ENCODE measurements at regions not wholly inside any gene's neighbourhood (a gene's known extent, or its start where the extent isn't known, plus 50 kb on each side); places are given as distances from the start of the nearest gene placed in this dataset.

GRCh38 chr17:65415991-65416390 is 145.5 kb downstream of the AXIN2 start:
- Histone ChIP-seq H3K9me2 (replicated peaks; ENCODE audit: insufficient read depth, low read length) (no peaks in the 10 kb centered on the region), H3K9ac (ENCODE audit: low read length) (no peak overlapping the region), H3K79me2 (ENCODE audit: low read length) (no peaks in the 10 kb centered on the region), H3K9me3 (replicated peaks; ENCODE audit: insufficient read depth, low read length) (no peaks in the 10 kb centered on the region), H3K4me2 (ENCODE audit: low read depth, low read length) (no peak overlapping the region), H3F3A (ENCODE audit: insufficient read depth, low read length) (no peaks in the 10 kb centered on the region), H4K20me1 (ENCODE audit: insufficient read depth, low read length) (no peaks in the 10 kb centered on the region), H3K4me1 (ENCODE audit: low read length) (no peaks in the 10 kb centered on the region), H3K27me3 (replicated peaks; ENCODE audit: insufficient read depth, low read length) (no peaks in the 10 kb centered on the region), H2AFZ (ENCODE audit: low read length) (no peak overlapping the region), H3K27ac (ENCODE audit: low read length) (no peak overlapping the region), H3K36me3 (replicated peaks; ENCODE audit: insufficient read depth, low read length) (no peaks in the 10 kb centered on the region), H3K4me3 (ENCODE audit: low read length) (no peak overlapping the region)
- DNase-seq: no peak
- no peak for TF ChIP-seq EZH2phosphoT487 (IDR thresholded peaks at IDR 0.05; ENCODE audit: low read length)
- no peak for TF ChIP-seq CTCF (IDR thresholded peaks at IDR 0.05; ENCODE audit: low read length)
- TF ChIP-seq EZH2 (optimal IDR thresholded peaks at IDR 0.05; ENCODE audit: low read depth, low read length): no peak

DNA sequence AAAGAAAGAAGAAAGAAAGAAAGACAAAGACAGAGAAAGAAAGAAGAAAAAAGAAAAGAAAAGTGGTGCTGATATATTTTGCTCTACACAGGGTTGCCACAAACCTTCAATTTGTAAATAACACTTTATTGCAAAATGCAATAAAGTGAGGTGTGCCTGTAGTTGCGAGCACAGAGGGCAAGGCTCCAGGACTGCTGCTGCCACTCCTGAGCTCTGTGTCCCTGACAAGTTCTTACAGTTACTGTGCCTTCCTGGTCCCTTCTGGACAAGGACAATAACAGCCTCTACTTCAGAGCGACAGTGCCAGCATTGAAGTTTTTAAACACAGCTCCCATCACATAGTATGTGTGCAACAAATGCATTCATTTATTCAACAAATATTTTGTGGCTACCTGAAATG is 148.1 kb downstream of the AXIN2 start:
- H3K27ac ChIP-seq (ENCODE audit: low read length): no peak overlapping the region

DNA sequence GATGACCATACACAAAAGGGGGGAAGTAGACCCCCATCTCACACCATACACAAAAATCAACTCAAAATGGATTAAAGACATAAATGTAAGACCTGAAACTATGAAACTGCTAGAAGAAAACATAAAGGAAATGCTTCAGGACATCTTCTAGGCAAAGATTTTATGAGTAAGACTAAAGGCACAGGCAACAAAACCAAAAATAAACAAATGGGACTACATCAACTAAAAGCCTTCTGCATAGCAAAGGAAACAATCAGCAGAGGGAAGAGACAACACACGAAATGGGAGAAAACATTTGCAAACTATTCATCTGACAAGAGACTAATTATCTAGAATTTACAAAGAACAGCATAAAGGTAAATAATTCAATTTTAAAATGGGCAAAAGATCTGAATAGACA is 152.1 kb downstream of the AXIN2 start:
- no peaks in the 10 kb centered on the region for H3K27me3 ChIP-seq (replicated peaks; ENCODE audit: insufficient read depth, low read length)
- H3K4me1 ChIP-seq (ENCODE audit: low read length): no peaks in the 10 kb centered on the region
- no peak overlapping the region for H3K27ac ChIP-seq (ENCODE audit: low read length)
- TF ChIP-seq EZH2 (optimal IDR thresholded peaks at IDR 0.05; ENCODE audit: low read depth, low read length): no peak
- TF ChIP-seq CTCF (IDR thresholded peaks at IDR 0.05; ENCODE audit: low read length): no peak
- TF ChIP-seq EZH2phosphoT487 (IDR thresholded peaks at IDR 0.05; ENCODE audit: low read length): no peak
- H3K4me3 ChIP-seq (ENCODE audit: low read length): no peak overlapping the region
- H3F3A ChIP-seq (ENCODE audit: insufficient read depth, low read length): no peaks in the 10 kb centered on the region
- no peaks in the 10 kb centered on the region for H3K9me2 ChIP-seq (replicated peaks; ENCODE audit: insufficient read depth, low read length)
- H3K9ac ChIP-seq (ENCODE audit: low read length): no peak overlapping the region
- no peaks in the 10 kb centered on the region for H3K79me2 ChIP-seq (ENCODE audit: low read length)
- H3K9me3 ChIP-seq (replicated peaks; ENCODE audit: insufficient read depth, low read length): no peaks in the 10 kb centered on the region
- no peaks in the 10 kb centered on the region for H3K36me3 ChIP-seq (replicated peaks; ENCODE audit: insufficient read depth, low read length)
- no peak for DNase-seq
- no peak overlapping the region for H3K4me2 ChIP-seq (ENCODE audit: low read depth, low read length)
- H2AFZ ChIP-seq (ENCODE audit: low read length): no peak overlapping the region
- H4K20me1 ChIP-seq (ENCODE audit: insufficient read depth, low read length): no peaks in the 10 kb centered on the region

More for the DNA sequence above, 148.1 kb downstream of the AXIN2 start:
- Histone ChIP-seq H3K4me3 (ENCODE audit: low read length) (no peak overlapping the region), H3K79me2 (ENCODE audit: low read length) (no peaks in the 10 kb centered on the region), H2AFZ (ENCODE audit: low read length) (no peak overlapping the region), H3K27me3 (replicated peaks; ENCODE audit: insufficient read depth, low read length) (no peaks in the 10 kb centered on the region), H3F3A (ENCODE audit: insufficient read depth, low read length) (no peaks in the 10 kb centered on the region), H3K4me2 (ENCODE audit: low read depth, low read length) (no peak overlapping the region), H3K36me3 (replicated peaks; ENCODE audit: insufficient read depth, low read length) (no peaks in the 10 kb centered on the region), H3K9ac (ENCODE audit: low read length) (no peak overlapping the region), H3K9me3 (replicated peaks; ENCODE audit: insufficient read depth, low read length) (no peaks in the 10 kb centered on the region), H3K4me1 (ENCODE audit: low read length) (no peaks in the 10 kb centered on the region), H3K9me2 (replicated peaks; ENCODE audit: insufficient read depth, low read length) (no peaks in the 10 kb centered on the region), H4K20me1 (ENCODE audit: insufficient read depth, low read length) (no peaks in the 10 kb centered on the region)
- no peak for DNase-seq
- no peak for TF ChIP-seq EZH2 (optimal IDR thresholded peaks at IDR 0.05; ENCODE audit: low read depth, low read length)
- TF ChIP-seq CTCF (IDR thresholded peaks at IDR 0.05; ENCODE audit: low read length): no peak
- no peak for TF ChIP-seq EZH2phosphoT487 (IDR thresholded peaks at IDR 0.05; ENCODE audit: low read length)
